CD1c-positive myeloid dendritic cell (primary cell): ENCODE measurements at regions not wholly inside any gene's neighbourhood (a gene's known extent, or its start where the extent isn't known, plus 50 kb on each side); places are given as distances from the start of the nearest gene placed in this dataset.

Source experiments
- DNase-seq: peaks from one replicate; pipeline ENCODE4 v3.0.0-alpha.2; 2016; ENCODE audit errors: extremely low spot score

DNA sequence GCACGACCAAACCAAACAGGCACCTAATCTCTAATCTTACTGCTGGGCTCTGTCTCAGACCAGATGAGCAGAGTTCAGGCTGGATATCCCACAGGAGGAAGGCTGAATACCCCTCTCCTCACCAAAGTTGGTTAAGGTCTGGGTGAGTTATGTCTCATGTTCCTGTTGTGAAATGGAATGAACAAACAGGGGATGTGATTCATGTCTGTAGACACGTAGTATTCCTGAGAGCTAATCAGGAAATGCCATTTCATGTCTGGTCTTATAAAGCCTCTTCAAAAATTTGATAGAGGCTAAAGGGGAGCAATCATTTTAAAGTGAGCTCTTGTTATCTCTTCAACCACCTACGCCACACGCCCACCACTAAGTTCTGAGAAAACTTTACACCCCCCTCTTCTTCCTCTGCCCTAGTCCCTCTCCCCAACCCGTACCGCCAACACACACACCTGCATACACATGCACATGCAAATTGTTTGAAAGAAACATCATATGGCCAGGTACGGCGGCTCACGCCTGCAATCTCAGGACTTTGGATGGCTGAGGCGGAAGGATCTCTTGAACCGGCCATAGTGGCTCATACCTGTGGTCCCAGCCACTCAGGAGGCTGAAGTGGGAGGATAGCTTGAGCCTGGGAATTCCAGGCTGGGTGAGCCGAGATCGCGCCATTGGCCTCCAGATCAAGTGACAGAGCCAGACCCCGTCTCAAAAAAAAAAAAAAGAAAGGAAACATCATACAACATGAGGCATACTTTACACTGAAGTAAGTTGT, 69.8 kb upstream of the RAI14 start:
- peak; percentile 26 for DNase-seq

- peak; percentile 52 for DNase-seq
These were observed 68.5 kb upstream of the RAI14 start for GRCh38 chr5:34587355-34588241.

GRCh38 chr5:34589832-34590231, 66.3 kb upstream of the RAI14 start:
- DNase-seq, result no peak

- no peak for DNase-seq
These were observed 64.4 kb upstream of the RAI14 start for GRCh38 chr5:34591723-34592122.

DNA sequence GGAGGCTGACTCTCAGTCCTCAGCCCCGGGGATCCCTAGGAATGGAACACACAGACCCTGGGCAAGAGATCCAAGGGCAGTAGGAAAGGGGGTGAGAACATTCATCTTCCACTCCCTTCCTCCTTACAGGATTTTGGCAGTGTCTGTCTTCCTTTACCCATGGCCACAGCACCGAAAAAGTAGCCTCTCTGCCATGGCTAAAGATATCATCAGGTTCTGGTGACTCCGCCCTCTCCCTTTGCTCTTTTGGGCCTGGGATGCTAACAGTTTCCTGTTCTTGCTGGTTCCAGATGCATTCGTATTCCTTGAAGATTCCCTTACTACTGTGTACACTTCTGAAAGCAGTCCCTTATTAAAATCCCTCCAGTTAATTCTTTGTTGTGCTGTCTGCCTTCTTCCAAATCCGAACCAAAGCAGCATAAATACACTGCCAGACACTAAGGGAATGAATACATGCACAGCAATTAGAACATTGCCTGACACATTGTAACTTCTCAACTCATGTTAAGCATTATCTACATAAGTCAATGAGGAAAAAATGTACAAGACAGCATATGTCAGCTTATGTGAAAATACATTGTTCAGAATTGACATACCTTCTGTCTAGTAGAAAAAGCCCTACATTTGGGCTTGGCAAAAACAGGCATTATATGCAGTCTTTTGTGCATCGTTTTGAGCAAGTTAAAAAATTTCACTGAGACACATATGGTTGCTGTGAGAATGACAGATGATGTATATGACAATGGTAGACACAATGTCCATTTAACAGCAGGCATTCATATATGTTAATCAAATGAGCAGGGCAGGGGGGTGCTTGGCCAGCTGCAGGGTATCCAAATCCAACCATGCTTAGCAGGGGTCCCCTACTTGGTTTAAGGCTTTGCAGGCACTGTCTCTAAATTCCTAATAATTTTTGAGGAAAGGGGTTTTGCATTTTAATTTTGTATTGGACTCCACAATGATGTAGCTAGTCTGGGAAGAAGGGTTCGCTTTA, 58.8 kb upstream of the RAI14 start:
- no peak for DNase-seq

GRCh38 chr5:34598177-34598794, 57.8 kb upstream of the RAI14 start:
- DNase-seq, result peak; percentile 18

- no peak for DNase-seq
These were observed 56.5 kb upstream of the RAI14 start for GRCh38 chr5:34599471-34600117.

GRCh38 chr5:34600118-34600493, 56.0 kb upstream of the RAI14 start:
- DNase-seq, result no peak

- DNase-seq, result no peak
These were observed 52.8 kb upstream of the RAI14 start for GRCh38 chr5:34603378-34603777.

- DNase-seq, result no peak
These were observed 51.9 kb upstream of the RAI14 start for GRCh38 chr5:34604119-34604675.

GRCh38 chr5:34606101-34606500, 50.0 kb upstream of the RAI14 start:
- DNase-seq, result no peak
